HCT116 (cell line): ENCODE measurements at regions not wholly inside any gene's neighbourhood (a gene's known extent, or its start where the extent isn't known, plus 50 kb on each side); places are given as distances from the start of the nearest gene placed in this dataset.

Source experiments
- ATAC-seq: fragments of 200-7000 bp; cut with Tn5 transposase; 2 replicates; pipeline ENCODE4 v1.9.1; 2020; ENCODE audit warnings: mild to moderate bottlenecking, moderate library complexity
- BruUV-seq: library from RNA; stranded (reverse); fragments of 400-500 nt; replicated peaks from 2 replicates; lab custom pipeline; 2021; lab: Mats Ljungman, UMichigan
- CTCF ChIA-PET: fragments of 300-600 bp; sonication (Branson Sonifier 250); formaldehyde crosslinking; loops from one replicate; lab custom pipeline; 2021; ENCODE audit warnings: antibody characterized with exemption; lab: Charles Lee
- POLR2A ChIA-PET: fragments of 300-600, 350-600 bp; sonication (Branson Sonifier 250); formaldehyde crosslinking; loops from one replicate; lab custom pipeline; 2021; ENCODE audit warnings: antibody characterized with exemption; lab: Charles Lee
- RAD21 ChIA-PET, 2 experiments: fragments of 300-600 bp; sonication (Branson Sonifier 250); formaldehyde crosslinking; loops; one replicate each; lab custom pipeline; 2023; ENCODE audit warnings: low total read pairs in 2 of 2; ENCODE audit not compliant: uncharacterized antibody in 2 of 2, unreplicated experiment in 2 of 2, low non-redundant PET in 1 of 2; lab: Charles Lee
- DNase-seq: peaks from one replicate; pipeline ENCODE4 v3.0.0-alpha.2; 2010; ENCODE audit warnings: low read depth, low spot score
- H2AFZ ChIP-seq: fragments of 200-600 bp; shearing (Covaris generic), sonication (generic); 2 replicates; pipeline ENCODE4 v1.6.1; 2017; ENCODE audit warnings: low read depth, mixed run types, mixed read lengths, antibody characterized with exemption, low read length; ENCODE audit not compliant: poor library complexity, severe bottlenecking
- H3K27ac ChIP-seq: 2 replicates; pipeline ENCODE4 v1.5.1; 2012; ENCODE audit warnings: low read depth, low read length
- H3K27me3 ChIP-seq: fragments of 200-600 bp; sonication (generic); 2 replicates; pipeline ENCODE4 v1.6.1; 2016; ENCODE audit warnings: mixed run types, low read length, mixed read lengths; ENCODE audit not compliant: insufficient read depth
- H3K36me3 ChIP-seq, 2 experiments: fragments of 200-500 bp in 1 of 2; fragments of 200-600 bp in 1 of 2; sonication (Bioruptor generic) in 1 of 2; sonication (generic) in 1 of 2; 2 replicates each; pipeline versions ENCODE4 v1.5.1 to v1.6.1; 2014 to 2016; ENCODE audit warnings: low read length in 2 of 2, inconsistent platforms in 1 of 2, mixed read lengths in 1 of 2, mixed run types in 1 of 2; ENCODE audit not compliant: insufficient read depth in 2 of 2, control insufficient read depth in 1 of 2
- H3K4me1 ChIP-seq, 2 experiments: fragments of 200-600 bp in 1 of 2; sonication (generic) in 1 of 2; 2 replicates each; pipeline versions ENCODE4 v1.5.1 to v1.6.1; 2012 to 2017; ENCODE audit warnings: low read length in 2 of 2, inconsistent platforms in 1 of 2, mild to moderate bottlenecking in 1 of 2, mixed read lengths in 1 of 2, mixed run types in 1 of 2, moderate library complexity in 1 of 2; ENCODE audit not compliant: insufficient read depth in 2 of 2, control insufficient read depth in 1 of 2
- H3K4me2 ChIP-seq: fragments of 200-600 bp; sonication (generic); 2 replicates; pipeline ENCODE4 v1.6.1; 2017; ENCODE audit warnings: mixed run types, low read length, mixed read lengths
- H3K4me3 ChIP-seq, 2 experiments: fragments of 200-600 bp in 1 of 2; sonication (generic) in 1 of 2; replicated peaks in 1 of 2; 2 replicates each; pipeline ENCODE4 v1.5.1; 2011 to 2016; ENCODE audit warnings: low read length in 2 of 2, control low read depth in 1 of 2, low read depth in 1 of 2, mild to moderate bottlenecking in 1 of 2, mixed read lengths in 1 of 2, mixed run types in 1 of 2
- H3K79me2 ChIP-seq: fragments of 200-600 bp; sonication (generic); 2 replicates; pipeline ENCODE4 v1.6.1; 2017; ENCODE audit warnings: mild to moderate bottlenecking, mixed run types, low read length, moderate library complexity, mixed read lengths; ENCODE audit not compliant: insufficient read depth
- H3K9ac ChIP-seq: fragments of 200-600 bp; sonication (generic); 2 replicates; pipeline ENCODE4 v1.6.1; 2016; ENCODE audit warnings: low read length, mixed read lengths
- H3K9me2 ChIP-seq: fragments of 200-600 bp; sonication (generic), shearing (Covaris generic); 2 replicates; pipeline ENCODE4 v1.6.1; 2017; ENCODE audit warnings: mixed run types, mild to moderate bottlenecking, moderate library complexity; ENCODE audit not compliant: insufficient read depth
- H3K9me3 ChIP-seq, 2 experiments: fragments of 200-500 bp in 1 of 2; fragments of 200-600 bp in 1 of 2; sonication (Bioruptor generic) in 1 of 2; sonication (generic) in 1 of 2; 2 replicates each; pipeline ENCODE4 v1.6.1; 2014 to 2017; ENCODE audit warnings: low read length in 2 of 2, mixed read lengths in 2 of 2, inconsistent platforms in 1 of 2, low read depth in 1 of 2, mild to moderate bottlenecking in 1 of 2, mixed run types in 1 of 2, moderate library complexity in 1 of 2; ENCODE audit not compliant: control insufficient read depth in 1 of 2, insufficient read depth in 1 of 2
- H4K20me1 ChIP-seq: fragments of 200-600 bp; sonication (generic), shearing (Covaris generic); 2 replicates; pipeline ENCODE4 v1.6.1; 2017; ENCODE audit warnings: mixed run types, mild to moderate bottlenecking, moderate library complexity; ENCODE audit not compliant: insufficient read depth
- CBX3 ChIP-seq: IDR thresholded peaks from 2 replicates; pipeline ENCODE4 v1.6.1; 2012; ENCODE audit warnings: low read depth
- CEBPB ChIP-seq: IDR thresholded peaks from 2 replicates; pipeline ENCODE4 v1.6.1; 2012; ENCODE audit warnings: low read depth
- ELF1 ChIP-seq: IDR thresholded peaks from 2 replicates; pipeline ENCODE4 v1.6.1; 2012; ENCODE audit warnings: low read depth, borderline replicate concordance
- RAD21 ChIP-seq: IDR thresholded peaks from 2 replicates; pipeline ENCODE4 v1.6.1; 2012; ENCODE audit warnings: low read depth, mild to moderate bottlenecking
- SIN3A ChIP-seq: IDR thresholded peaks from 2 replicates; pipeline ENCODE4 v1.6.1; 2012; ENCODE audit warnings: low read depth
- SP1 ChIP-seq: IDR thresholded peaks from 2 replicates; pipeline ENCODE4 v1.6.1; 2012; ENCODE audit warnings: low read depth
- ZFX ChIP-seq: fragments of 450-650 bp; IDR thresholded peaks from 2 replicates; pipeline ENCODE4 v1.6.1; 2017
- intact Hi-C: fragments of 100-400 bp; cut with micrococcal nuclease; formaldehyde crosslinking; loops from 2 replicates; pipeline ENCODE4 v1.10.0; 2022
- TF ChIP-seq, protein P1 (sequence below): IDR thresholded peaks from 2 replicates; pipeline ENCODE4 v1.6.1; 2012; ENCODE audit warnings: low read depth
- TF ChIP-seq, protein P2 (sequence below), 3 experiments: fragments of 200-600 bp in 1 of 3; sonication (generic) in 1 of 3; IDR thresholded peaks in 2 of 3; conservative IDR thresholded peaks in 1 of 3; 2 replicates each; pipeline ENCODE4 v1.5.1; 2012 to 2017; ENCODE audit warnings: low read depth in 2 of 3, low read length in 2 of 3, antibody characterized with exemption in 1 of 3, borderline replicate concordance in 1 of 3, control low read depth in 1 of 3, mild to moderate bottlenecking in 1 of 3, mixed read lengths in 1 of 3, mixed run types in 1 of 3, moderate library complexity in 1 of 3; ENCODE audit not compliant: insufficient read depth in 1 of 3

DNA sequence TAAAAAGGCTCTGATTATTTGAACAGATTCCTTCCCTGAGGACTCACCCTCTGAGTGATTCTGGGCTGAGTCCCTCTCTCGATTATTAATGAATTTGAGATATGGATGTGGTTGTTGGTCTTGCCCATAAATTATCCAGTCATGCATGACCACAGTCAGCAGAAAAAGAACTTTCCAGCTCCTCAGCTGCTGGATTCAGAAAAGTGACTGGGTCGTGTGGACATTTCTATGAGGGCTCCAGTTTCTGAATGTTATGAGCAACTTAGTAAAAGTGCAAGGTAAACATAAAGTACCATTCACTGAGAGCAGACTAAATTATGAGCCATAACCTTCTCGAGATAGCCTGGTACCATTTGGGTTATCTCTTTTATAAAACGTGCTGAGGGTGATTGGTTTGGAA lies 100.1 kb upstream of the CLDN10 start:
- Histone ChIP-seq H3K27ac (no peak overlapping the region), H3K9me3 (no peaks in the 10 kb centered on the region), H4K20me1 (no peaks in the 10 kb centered on the region), H3K4me1 (no peaks in the 10 kb centered on the region), H3K9me2 (no peaks in the 10 kb centered on the region), H2AFZ (no peak overlapping the region), H3K4me2 (no peak overlapping the region), H3K79me2 (no peaks in the 10 kb centered on the region), H3K27me3 (0 out of 2 replicates have a peak, but pooled peaks cover 5% of the 10 kb centered on the region), H3K36me3 (no peaks in the 10 kb centered on the region), H3K4me3 (no peak overlapping the region), H3K9ac (no peak overlapping the region)
- DNase-seq, result no peak
- ChIA-PET RAD21 (no interaction called here), POLR2A (no interaction called here), CTCF (no interaction called here)
- TF ChIP-seq, protein P1, sequence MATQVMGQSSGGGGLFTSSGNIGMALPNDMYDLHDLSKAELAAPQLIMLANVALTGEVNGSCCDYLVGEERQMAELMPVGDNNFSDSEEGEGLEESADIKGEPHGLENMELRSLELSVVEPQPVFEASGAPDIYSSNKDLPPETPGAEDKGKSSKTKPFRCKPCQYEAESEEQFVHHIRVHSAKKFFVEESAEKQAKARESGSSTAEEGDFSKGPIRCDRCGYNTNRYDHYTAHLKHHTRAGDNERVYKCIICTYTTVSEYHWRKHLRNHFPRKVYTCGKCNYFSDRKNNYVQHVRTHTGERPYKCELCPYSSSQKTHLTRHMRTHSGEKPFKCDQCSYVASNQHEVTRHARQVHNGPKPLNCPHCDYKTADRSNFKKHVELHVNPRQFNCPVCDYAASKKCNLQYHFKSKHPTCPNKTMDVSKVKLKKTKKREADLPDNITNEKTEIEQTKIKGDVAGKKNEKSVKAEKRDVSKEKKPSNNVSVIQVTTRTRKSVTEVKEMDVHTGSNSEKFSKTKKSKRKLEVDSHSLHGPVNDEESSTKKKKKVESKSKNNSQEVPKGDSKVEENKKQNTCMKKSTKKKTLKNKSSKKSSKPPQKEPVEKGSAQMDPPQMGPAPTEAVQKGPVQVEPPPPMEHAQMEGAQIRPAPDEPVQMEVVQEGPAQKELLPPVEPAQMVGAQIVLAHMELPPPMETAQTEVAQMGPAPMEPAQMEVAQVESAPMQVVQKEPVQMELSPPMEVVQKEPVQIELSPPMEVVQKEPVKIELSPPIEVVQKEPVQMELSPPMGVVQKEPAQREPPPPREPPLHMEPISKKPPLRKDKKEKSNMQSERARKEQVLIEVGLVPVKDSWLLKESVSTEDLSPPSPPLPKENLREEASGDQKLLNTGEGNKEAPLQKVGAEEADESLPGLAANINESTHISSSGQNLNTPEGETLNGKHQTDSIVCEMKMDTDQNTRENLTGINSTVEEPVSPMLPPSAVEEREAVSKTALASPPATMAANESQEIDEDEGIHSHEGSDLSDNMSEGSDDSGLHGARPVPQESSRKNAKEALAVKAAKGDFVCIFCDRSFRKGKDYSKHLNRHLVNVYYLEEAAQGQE, result no peak
- no peak for TF ChIP-seq RAD21
- no peak for TF ChIP-seq ZFX
- TF ChIP-seq SIN3A, result no peak
- no peak for TF ChIP-seq CEBPB
- TF ChIP-seq ELF1, result no peak
- no peak for TF ChIP-seq CBX3
- ATAC-seq, result no peak
- no TSS peak for BruUV-seq
- intact Hi-C loops, result no loop called here

DNA sequence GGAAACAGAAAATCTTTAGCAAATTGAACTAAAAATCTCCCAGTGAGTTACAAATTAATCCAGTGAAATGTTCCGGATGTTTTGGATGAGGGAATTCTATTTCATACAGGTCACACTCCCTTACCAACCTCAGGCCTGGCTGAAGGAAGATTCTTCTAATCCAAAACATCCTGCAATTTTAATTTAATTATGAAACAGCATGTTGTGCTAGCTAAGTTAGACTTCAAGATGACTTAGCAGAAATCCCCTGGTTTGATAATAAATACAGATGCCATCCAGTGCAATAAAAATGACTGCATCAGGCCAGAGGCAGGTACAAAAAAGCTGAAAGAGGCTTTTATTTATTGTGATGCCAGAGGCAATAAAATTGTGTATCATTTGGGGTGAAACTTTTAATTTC lies 96.7 kb upstream of the CLDN10 start:
- POLR2A ChIA-PET, result no interaction called here
- Histone ChIP-seq H3K9ac (no peak overlapping the region), H3K79me2 (no peaks in the 10 kb centered on the region), H3K27ac (no peak overlapping the region), H3K9me3 (no peaks in the 10 kb centered on the region), H3K36me3 (no peaks in the 10 kb centered on the region)
- BruUV-seq, result no TSS peak
- ATAC-seq (no peak), DNase-seq (no peak)
- intact Hi-C loops, result no loop called here
- RAD21 ChIA-PET, result no interaction called here
- TF ChIP-seq SP1, result no peak
- TF ChIP-seq, protein P2, sequence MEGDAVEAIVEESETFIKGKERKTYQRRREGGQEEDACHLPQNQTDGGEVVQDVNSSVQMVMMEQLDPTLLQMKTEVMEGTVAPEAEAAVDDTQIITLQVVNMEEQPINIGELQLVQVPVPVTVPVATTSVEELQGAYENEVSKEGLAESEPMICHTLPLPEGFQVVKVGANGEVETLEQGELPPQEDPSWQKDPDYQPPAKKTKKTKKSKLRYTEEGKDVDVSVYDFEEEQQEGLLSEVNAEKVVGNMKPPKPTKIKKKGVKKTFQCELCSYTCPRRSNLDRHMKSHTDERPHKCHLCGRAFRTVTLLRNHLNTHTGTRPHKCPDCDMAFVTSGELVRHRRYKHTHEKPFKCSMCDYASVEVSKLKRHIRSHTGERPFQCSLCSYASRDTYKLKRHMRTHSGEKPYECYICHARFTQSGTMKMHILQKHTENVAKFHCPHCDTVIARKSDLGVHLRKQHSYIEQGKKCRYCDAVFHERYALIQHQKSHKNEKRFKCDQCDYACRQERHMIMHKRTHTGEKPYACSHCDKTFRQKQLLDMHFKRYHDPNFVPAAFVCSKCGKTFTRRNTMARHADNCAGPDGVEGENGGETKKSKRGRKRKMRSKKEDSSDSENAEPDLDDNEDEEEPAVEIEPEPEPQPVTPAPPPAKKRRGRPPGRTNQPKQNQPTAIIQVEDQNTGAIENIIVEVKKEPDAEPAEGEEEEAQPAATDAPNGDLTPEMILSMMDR (IDR thresholded peaks at IDR 0.05 in 2 of 3, conservative IDR thresholded peaks at IDR 0.05 in 1 of 3; ENCODE audit: borderline replicate concordance in 1 of 3, insufficient read depth in 1 of 3, low read depth in 2 of 3, low read length in 2 of 3), result no peak
- TF ChIP-seq, all 23 proteins: peak for 0
- CTCF ChIA-PET, result no interaction called here
- Histone ChIP-seq H3K27me3 (no peaks in the 10 kb centered on the region), H3K4me3 (no peak overlapping the region), H3K4me2 (no peak overlapping the region), H4K20me1 (no peaks in the 10 kb centered on the region), H2AFZ (no peak overlapping the region), H3K9me2 (no peaks in the 10 kb centered on the region), H3K4me1 (no peaks in the 10 kb centered on the region)
